ENCODE measurements at regions not wholly inside any gene's neighbourhood (a gene's known extent, or its start where the extent isn't known, plus 50 kb on each side); places are given as distances from the start of the nearest gene placed in this dataset.
"Not testable (repeated sequence)": the region's sequence is repeated elsewhere in the genome, so short reads cannot be mapped to it uniquely, and the experiment has no call there.

- no peak overlapping the region for H3K4me3 ChIP-seq (ENCODE audit: control insufficient read depth, low read depth, low read length)
- TF ChIP-seq CTCF (IDR thresholded peaks at IDR 0.05; ENCODE audit: control insufficient read depth, insufficient read depth, low read depth, low read length, missing control alignments) = no peak
- DNase-seq (ENCODE audit: low read depth) = no peak
These were observed 174.2 kb upstream of the JADE1 start for GRCh38 chr4:128635141-128635954.

- no peak for DNase-seq (ENCODE audit: low read depth)
- no peak overlapping the region for H3K4me3 ChIP-seq (ENCODE audit: control insufficient read depth, low read depth, low read length)
- no peak for TF ChIP-seq CTCF (IDR thresholded peaks at IDR 0.05; ENCODE audit: control insufficient read depth, insufficient read depth, low read depth, low read length, missing control alignments)
These were observed 176.4 kb upstream of the JADE1 start for GRCh38 chr4:128633067-128633466.

GRCh38 chr4:128630871-128631270 is 178.6 kb upstream of the JADE1 start:
- no peak for TF ChIP-seq CTCF (IDR thresholded peaks at IDR 0.05; ENCODE audit: control insufficient read depth, insufficient read depth, low read depth, low read length, missing control alignments)
- DNase-seq (ENCODE audit: low read depth) = no peak
- H3K4me3 ChIP-seq (ENCODE audit: control insufficient read depth, low read depth, low read length) = no peak overlapping the region

GRCh38 chr4:128623508-128624215 is 185.8 kb upstream of the JADE1 start:
- no peak overlapping the region for H3K4me3 ChIP-seq (ENCODE audit: control insufficient read depth, low read depth, low read length)
- no peak for TF ChIP-seq CTCF (IDR thresholded peaks at IDR 0.05; ENCODE audit: control insufficient read depth, insufficient read depth, low read depth, low read length, missing control alignments)
- DNase-seq (ENCODE audit: low read depth) = no peak

- not testable (repeated sequence) for H3K4me3 ChIP-seq (ENCODE audit: control insufficient read depth, low read depth, low read length); DNase-seq (ENCODE audit: low read depth)
These were observed 189.1 kb upstream of the JADE1 start for GRCh38 chr4:128620279-128620965.

- H3K4me3 ChIP-seq (ENCODE audit: control insufficient read depth, low read depth, low read length) = no peak overlapping the region
- DNase-seq (ENCODE audit: low read depth) = no peak
- TF ChIP-seq CTCF (IDR thresholded peaks at IDR 0.05; ENCODE audit: control insufficient read depth, insufficient read depth, low read depth, low read length, missing control alignments) = no peak
These were observed 194.3 kb upstream of the JADE1 start for GRCh38 chr4:128615197-128615596.

GRCh38 chr4:128608006-128608405 is 201.5 kb upstream of the JADE1 start:
- no peak for TF ChIP-seq CTCF (IDR thresholded peaks at IDR 0.05; ENCODE audit: control insufficient read depth, insufficient read depth, low read depth, low read length, missing control alignments)
- DNase-seq (ENCODE audit: low read depth) = no peak
- H3K4me3 ChIP-seq (ENCODE audit: control insufficient read depth, low read depth, low read length) = no peak overlapping the region

Data from AG09309 (cell line).